IMR-90 (cell line): ENCODE measurements at regions not wholly inside any gene's neighbourhood (a gene's known extent, or its start where the extent isn't known, plus 50 kb on each side); places are given as distances from the start of the nearest gene placed in this dataset.

Experiments used
- ATAC-seq: fragments of 200-7000 bp; cut with Tn5 transposase; 2 replicates; pipeline ENCODE4 v1.9.1; 2020; ENCODE audit warnings: low read depth, mild to moderate bottlenecking, moderate library complexity
- BruUV-seq: library from RNA; stranded (reverse); fragments of 400-500 nt; replicated peaks from 2 replicates; lab custom pipeline; 2021; lab: Mats Ljungman, UMichigan
- CTCF ChIA-PET: fragments of 300-600 bp; formaldehyde crosslinking; extraction: SDS; loops from one replicate; lab custom pipeline; 2021; ENCODE audit warnings: antibody characterized with exemption; lab: Yijun Ruan, JAX
- POLR2A ChIA-PET: fragments of 300-600 bp; sonication (Branson Sonifier 250); formaldehyde crosslinking; loops from one replicate; lab custom pipeline; 2022; ENCODE audit warnings: antibody characterized with exemption; ENCODE audit not compliant: unreplicated experiment; lab: Charles Lee
- DNase-seq: peaks from one replicate; pipeline ENCODE4 v3.0.0; 2013
- H2AFZ ChIP-seq: replicated peaks from 2 replicates; pipeline ENCODE3; 2013; ENCODE audit warnings: low read length, mild to moderate bottlenecking; ENCODE audit not compliant: poor library complexity
- H2AK5ac ChIP-seq: 2 replicates; pipeline ENCODE4 v1.6.1; 2013; ENCODE audit warnings: low read depth, low read length, inconsistent platforms
- H2AK9ac ChIP-seq: replicated peaks from 2 replicates; pipeline ENCODE3; 2013; ENCODE audit warnings: mild to moderate bottlenecking, low read depth, low read length, moderate library complexity; ENCODE audit not compliant: poor library complexity
- H2BK120ac ChIP-seq: 2 replicates; pipeline ENCODE4 v1.6.1; 2013; ENCODE audit warnings: low read depth, low read length, inconsistent platforms
- H2BK15ac ChIP-seq: 3 replicates; pipeline ENCODE4 v1.6.1; 2013; ENCODE audit warnings: low read depth, low read length, inconsistent platforms
- H2BK20ac ChIP-seq: 2 replicates; pipeline ENCODE4 v1.6.1; 2013; ENCODE audit warnings: low read depth, mild to moderate bottlenecking, inconsistent platforms, low read length, moderate library complexity
- H2BK5ac ChIP-seq: 2 replicates; pipeline ENCODE4 v1.6.1; 2013; ENCODE audit warnings: mild to moderate bottlenecking, low read depth, low read length, inconsistent platforms; ENCODE audit not compliant: poor library complexity, severe bottlenecking
- H3K14ac ChIP-seq: replicated peaks from 2 replicates; pipeline ENCODE4 v1.6.1; 2013; ENCODE audit warnings: low read depth, low read length, inconsistent platforms
- H3K18ac ChIP-seq: 2 replicates; pipeline ENCODE4 v1.6.1; 2013; ENCODE audit warnings: low read depth, low read length, control low read depth
- H3K23ac ChIP-seq: 2 replicates; pipeline ENCODE4 v1.6.1; 2013; ENCODE audit warnings: low read depth, low read length, inconsistent platforms
- H3K27ac ChIP-seq: 2 replicates; pipeline ENCODE4 v1.5.1; 2013; ENCODE audit warnings: mild to moderate bottlenecking, control low read depth, low read length; ENCODE audit not compliant: insufficient read depth
- H3K27me3 ChIP-seq: 2 replicates; pipeline ENCODE4 v1.6.1; 2013; ENCODE audit warnings: low read length; ENCODE audit not compliant: control insufficient read depth, insufficient read depth
- H3K36me3 ChIP-seq: 2 replicates; pipeline ENCODE4 v1.6.1; 2013; ENCODE audit warnings: low read length, mixed read lengths; ENCODE audit not compliant: control insufficient read depth, insufficient read depth
- H3K4ac ChIP-seq: 2 replicates; pipeline ENCODE4 v1.6.1; 2013; ENCODE audit warnings: low read depth, low read length, inconsistent platforms
- H3K4me1 ChIP-seq: 2 replicates; pipeline ENCODE4 v1.6.1; 2013; ENCODE audit warnings: low read length, mixed read lengths; ENCODE audit not compliant: control insufficient read depth, insufficient read depth
- H3K4me2 ChIP-seq: 2 replicates; pipeline ENCODE4 v1.6.1; 2013; ENCODE audit warnings: low read depth, mild to moderate bottlenecking, control low read depth, low read length, moderate library complexity
- H3K4me3 ChIP-seq: 2 replicates; pipeline ENCODE4 v1.5.1; 2013; ENCODE audit warnings: low read depth, mild to moderate bottlenecking, control low read depth, low read length, moderate library complexity; ENCODE audit not compliant: insufficient read depth
- H3K56ac ChIP-seq: 2 replicates; pipeline ENCODE4 v1.6.1; 2013; ENCODE audit warnings: low read length, inconsistent platforms; ENCODE audit not compliant: insufficient read depth; ENCODE audit errors: extremely low read depth
- H3K79me1 ChIP-seq, 2 experiments: 2 replicates each; pipeline ENCODE4 v1.6.1; 2013; ENCODE audit warnings: low read length in 2 of 2, inconsistent platforms in 1 of 2, low read depth in 1 of 2
- H3K9ac ChIP-seq: 2 replicates; pipeline ENCODE4 v1.6.1; 2013; ENCODE audit warnings: low read depth, low read length, control low read depth
- H3K9me1 ChIP-seq: 2 replicates; pipeline ENCODE4 v1.6.1; 2013; ENCODE audit warnings: low read length, inconsistent platforms; ENCODE audit not compliant: insufficient read depth
- H3K9me3 ChIP-seq: 2 replicates; pipeline ENCODE4 v1.6.1; 2013; ENCODE audit warnings: low read length; ENCODE audit not compliant: control insufficient read depth, insufficient read depth
- H4K20me1 ChIP-seq: 2 replicates; pipeline ENCODE4 v1.6.1; 2013; ENCODE audit warnings: low read length, inconsistent platforms; ENCODE audit not compliant: insufficient read depth
- H4K5ac ChIP-seq: 2 replicates; pipeline ENCODE4 v1.6.1; 2013; ENCODE audit warnings: mild to moderate bottlenecking, low read depth, low read length, control low read depth
- H4K8ac ChIP-seq, 2 experiments: 2 replicates each; pipeline ENCODE4 v1.6.1; 2013; ENCODE audit warnings: low read depth in 2 of 2, low read length in 2 of 2, control low read depth in 1 of 2, inconsistent platforms in 1 of 2
- H4K91ac ChIP-seq: 2 replicates; pipeline ENCODE4 v1.6.1; 2013; ENCODE audit warnings: low read depth, low read length, inconsistent platforms; ENCODE audit not compliant: insufficient read depth
- BHLHE40 ChIP-seq: fragments of 150-350 bp; IDR thresholded peaks from 2 replicates; pipeline ENCODE4 v1.6.1; 2016; ENCODE audit warnings: mild to moderate bottlenecking, low read depth, low read length
- CEBPB ChIP-seq: IDR thresholded peaks from 2 replicates; pipeline ENCODE4 v1.6.1; 2012; ENCODE audit warnings: low read depth, low read length, improper control_type of control experiment
- CHD1 ChIP-seq: IDR thresholded peaks from 2 replicates; pipeline ENCODE4 v1.6.1; 2012; ENCODE audit warnings: low read depth, low read length, improper control_type of control experiment
- CTCF ChIP-seq: conservative IDR thresholded peaks from 2 replicates; pipeline ENCODE4 v1.5.1; 2012; ENCODE audit warnings: mild to moderate bottlenecking, low read depth, low read length, improper control_type of control experiment
- ELK1 ChIP-seq: fragments of 150-350 bp; IDR thresholded peaks from 2 replicates; pipeline ENCODE4 v1.6.1; 2016; ENCODE audit warnings: low read depth, mild to moderate bottlenecking, low read length, moderate library complexity, borderline replicate concordance
- FOS ChIP-seq: fragments of 150-350 bp; IDR thresholded peaks from 2 replicates; pipeline ENCODE4 v1.6.1; 2016; ENCODE audit warnings: low read depth, low read length
- MAFK ChIP-seq: IDR thresholded peaks from 2 replicates; pipeline ENCODE4 v1.6.1; 2012; ENCODE audit warnings: low read depth, low read length, improper control_type of control experiment
- MAZ ChIP-seq: IDR thresholded peaks from 2 replicates; pipeline ENCODE4 v1.6.1; 2012; ENCODE audit warnings: low read depth, mild to moderate bottlenecking, low read length, improper control_type of control experiment, moderate library complexity, borderline replicate concordance
- POLR2A ChIP-seq: IDR thresholded peaks from 2 replicates; pipeline ENCODE4 v1.6.1; 2012; ENCODE audit warnings: mild to moderate bottlenecking, low read depth, low read length
- RAD21 ChIP-seq: IDR thresholded peaks from 2 replicates; pipeline ENCODE4 v1.6.1; 2012; ENCODE audit warnings: low read length, improper control_type of control experiment
- RFX5 ChIP-seq: IDR thresholded peaks from 2 replicates; pipeline ENCODE4 v1.8.0; 2012; ENCODE audit warnings: low read depth, mild to moderate bottlenecking, low read length, moderate library complexity
- USF2 ChIP-seq: fragments of 150-350 bp; IDR thresholded peaks from 2 replicates; pipeline ENCODE4 v1.6.1; 2017; ENCODE audit warnings: mild to moderate bottlenecking, antibody characterized with exemption, low read length, low read depth
- WGBS, 2 experiments: methylation state at CpG; one replicate each; pipeline versions ENCODE4 v1.1.5 to v1.1.7; 2013; ENCODE audit warnings: missing lambda C conversion rate in 2 of 2; ENCODE audit not compliant: insufficient read length in 1 of 2; ENCODE audit errors: extremely low coverage in 2 of 2; 5-methylcytosine and 5-hydroxymethylcytosine counted together
- dilution Hi-C: fragments of 300-500 bp; cut with HindIII; formaldehyde crosslinking; loops from one replicate; pipeline ENCODE4 v1.14.3; 2018; ENCODE audit warnings: low sequenced_read_pairs; ENCODE audit not compliant: unreplicated experiment
- in situ Hi-C: fragments of 300-500 bp; cut with MboI; formaldehyde crosslinking; loops from 3 replicates; pipeline ENCODE4 v1.14.3; 2019; ENCODE audit warnings: low sequenced_read_pairs, inconsistent platforms, mixed read lengths
- intact Hi-C: fragments of 100-400 bp; cut with micrococcal nuclease; formaldehyde crosslinking; loops from 2 replicates; pipeline ENCODE4 v1.10.0; 2022

- no TSS peak for BruUV-seq
- H2BK5ac ChIP-seq = no peak overlapping the region
- no peak overlapping the region for H3K27ac ChIP-seq
- no peak overlapping the region for H3K4me2 ChIP-seq
- no peaks in the 10 kb centered on the region for H3K9me1 ChIP-seq
- H3K18ac ChIP-seq = no peak overlapping the region
- no peak overlapping the region for H3K9ac ChIP-seq
- no peak overlapping the region for H3K23ac ChIP-seq
- no peaks in the 10 kb centered on the region for H3K36me3 ChIP-seq
- no peak overlapping the region for H3K56ac ChIP-seq
- no peak overlapping the region for H2AK5ac ChIP-seq
- no peak overlapping the region for H2BK120ac ChIP-seq
- H3K4me3 ChIP-seq = no peak overlapping the region
- no peak overlapping the region for H2AK9ac ChIP-seq
- WGBS, 2 experiments = no CpG with 5 or more reads among the region's 3 CpGs
- H2BK20ac ChIP-seq = no peak overlapping the region
- H3K9me3 ChIP-seq = peaks cover 8% of the 10 kb centered on the region; the same call in 1 of the 2 replicates
- H3K79me1 ChIP-seq = no peaks in the 10 kb centered on the region
- CTCF ChIA-PET = no interaction called here
- POLR2A ChIA-PET = no interaction called here
- H3K4ac ChIP-seq = no peak overlapping the region
- no peak overlapping the region for H2AFZ ChIP-seq
- TF ChIP-seq CTCF (no peak), MAFK (no peak), BHLHE40 (no peak), CHD1 (no peak), CEBPB (no peak), FOS (no peak), RFX5 (no peak), RAD21 (no peak), MAZ (no peak), USF2 (no peak), POLR2A (no peak), ELK1 (no peak)
- no peak for ATAC-seq
- no peaks in the 10 kb centered on the region for H3K27me3 ChIP-seq
- no peak overlapping the region for H4K91ac ChIP-seq
- H3K4me1 ChIP-seq = no peaks in the 10 kb centered on the region
- H4K8ac ChIP-seq = no peak overlapping the region
- in situ Hi-C loops = no loop called here
- no peak overlapping the region for H4K5ac ChIP-seq
- DNase-seq = no peak
- H4K20me1 ChIP-seq = no peaks in the 10 kb centered on the region
- dilution Hi-C loops = no loop called here
- intact Hi-C loops = no loop called here
- no peak overlapping the region for H3K14ac ChIP-seq
- no peak overlapping the region for H2BK15ac ChIP-seq
Measured at GRCh38 chr16:26196310-26196709, 504.6 kb downstream of the HS3ST4 start.
